ENCODE measurements at regions not wholly inside any gene's neighbourhood (a gene's known extent, or its start where the extent isn't known, plus 50 kb on each side); places are given as distances from the start of the nearest gene placed in this dataset.

DNA sequence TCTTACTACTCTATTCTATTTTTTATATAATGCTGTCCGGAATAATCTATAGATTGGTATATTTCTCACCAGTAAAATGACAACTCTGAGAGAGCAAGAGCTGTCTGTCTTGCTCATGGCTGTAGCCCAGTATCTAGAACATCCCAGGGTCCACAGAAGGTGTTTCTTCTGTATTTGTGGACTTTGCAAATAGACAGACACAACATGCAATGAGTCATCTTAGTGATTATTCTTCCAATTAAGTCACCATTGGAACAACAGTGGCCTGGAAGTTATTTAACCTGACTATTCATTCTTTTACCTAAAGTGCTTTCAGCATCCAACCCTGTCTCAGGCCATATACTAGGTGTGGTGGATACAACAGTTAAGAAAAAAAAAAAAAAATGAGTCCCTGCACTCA lies 179.5 kb downstream of the PPARGC1A start:
- H3K36me3 ChIP-seq (ENCODE audit: insufficient read depth, low read length), result no peaks in the 10 kb centered on the region
- H3K79me2 ChIP-seq (ENCODE audit: insufficient read depth, low read length), result no peaks in the 10 kb centered on the region
- TF ChIP-seq EZH2 (IDR thresholded peaks at IDR 0.05; ENCODE audit: borderline replicate concordance, low read depth, low read length, severe bottlenecking), result no peak
- TF ChIP-seq, protein P1, sequence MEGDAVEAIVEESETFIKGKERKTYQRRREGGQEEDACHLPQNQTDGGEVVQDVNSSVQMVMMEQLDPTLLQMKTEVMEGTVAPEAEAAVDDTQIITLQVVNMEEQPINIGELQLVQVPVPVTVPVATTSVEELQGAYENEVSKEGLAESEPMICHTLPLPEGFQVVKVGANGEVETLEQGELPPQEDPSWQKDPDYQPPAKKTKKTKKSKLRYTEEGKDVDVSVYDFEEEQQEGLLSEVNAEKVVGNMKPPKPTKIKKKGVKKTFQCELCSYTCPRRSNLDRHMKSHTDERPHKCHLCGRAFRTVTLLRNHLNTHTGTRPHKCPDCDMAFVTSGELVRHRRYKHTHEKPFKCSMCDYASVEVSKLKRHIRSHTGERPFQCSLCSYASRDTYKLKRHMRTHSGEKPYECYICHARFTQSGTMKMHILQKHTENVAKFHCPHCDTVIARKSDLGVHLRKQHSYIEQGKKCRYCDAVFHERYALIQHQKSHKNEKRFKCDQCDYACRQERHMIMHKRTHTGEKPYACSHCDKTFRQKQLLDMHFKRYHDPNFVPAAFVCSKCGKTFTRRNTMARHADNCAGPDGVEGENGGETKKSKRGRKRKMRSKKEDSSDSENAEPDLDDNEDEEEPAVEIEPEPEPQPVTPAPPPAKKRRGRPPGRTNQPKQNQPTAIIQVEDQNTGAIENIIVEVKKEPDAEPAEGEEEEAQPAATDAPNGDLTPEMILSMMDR (IDR thresholded peaks at IDR 0.05; ENCODE audit: borderline replicate concordance, extremely low read depth, low read length, poor library complexity, severe bottlenecking), result no peak
- no peak overlapping the region for H3K27ac ChIP-seq (ENCODE audit: low read length)
- H3K4me2 ChIP-seq (ENCODE audit: insufficient read depth, low read length), result no peak overlapping the region
- H3K27me3 ChIP-seq (ENCODE audit: insufficient read depth, low read length, poor library complexity), result no peaks in the 10 kb centered on the region
- H3K4me3 ChIP-seq (ENCODE audit: low read depth in 1 of 2, low read length in 2 of 2), result no peak overlapping the region
- no peaks in the 10 kb centered on the region for H3K4me1 ChIP-seq (ENCODE audit: insufficient read depth, low read length)
- no peak overlapping the region for H2AFZ ChIP-seq (ENCODE audit: low read depth, low read length)
- ATAC-seq (ENCODE audit: insufficient read depth, low read depth) (no peak), DNase-seq (no peak)
- H4K20me1 ChIP-seq (ENCODE audit: insufficient read depth, low read length), result no peaks in the 10 kb centered on the region
- no peak overlapping the region for H3K9ac ChIP-seq (ENCODE audit: low read depth, low read length)
- H3K9me3 ChIP-seq (ENCODE audit: insufficient read depth, low read length, severe bottlenecking), result no peaks in the 10 kb centered on the region

DNA sequence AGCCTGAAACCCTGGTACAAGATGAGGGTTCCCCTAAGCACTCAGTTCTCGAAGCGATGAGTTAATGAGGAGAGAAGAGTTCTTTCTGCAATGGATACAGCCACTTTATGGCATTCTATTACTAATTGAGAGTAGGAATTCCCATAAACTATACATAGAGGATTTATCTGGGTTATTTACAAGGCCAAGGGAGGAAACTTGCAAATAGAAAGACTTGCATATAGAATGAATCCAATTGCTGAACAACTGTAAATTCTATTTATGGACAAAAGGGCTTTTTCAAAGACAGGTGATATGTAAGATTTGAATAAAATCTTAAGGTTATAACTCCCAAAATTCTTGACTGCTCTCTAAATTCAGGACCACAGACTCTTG lies 182.2 kb downstream of the PPARGC1A start:
- Histone ChIP-seq H4K20me1 (ENCODE audit: insufficient read depth, low read length) (no peaks in the 10 kb centered on the region), H3K79me2 (ENCODE audit: insufficient read depth, low read length) (no peaks in the 10 kb centered on the region), H3K4me1 (ENCODE audit: insufficient read depth, low read length) (no peaks in the 10 kb centered on the region), H3K27ac (ENCODE audit: low read length) (no peak overlapping the region), H3K27me3 (ENCODE audit: insufficient read depth, low read length, poor library complexity) (no peaks in the 10 kb centered on the region), H3K36me3 (ENCODE audit: insufficient read depth, low read length) (no peaks in the 10 kb centered on the region), H3K4me3 (ENCODE audit: low read depth in 1 of 2, low read length in 2 of 2) (no peak overlapping the region), H3K9me3 (ENCODE audit: insufficient read depth, low read length, severe bottlenecking) (no peaks in the 10 kb centered on the region), H3K4me2 (ENCODE audit: insufficient read depth, low read length) (no peak overlapping the region), H2AFZ (ENCODE audit: low read depth, low read length) (no peak overlapping the region), H3K9ac (ENCODE audit: low read depth, low read length) (no peak overlapping the region)
- TF ChIP-seq, protein P1 (IDR thresholded peaks at IDR 0.05; ENCODE audit: borderline replicate concordance, extremely low read depth, low read length, poor library complexity, severe bottlenecking), result no peak
- no peak for TF ChIP-seq EZH2 (IDR thresholded peaks at IDR 0.05; ENCODE audit: borderline replicate concordance, low read depth, low read length, severe bottlenecking)
- ATAC-seq (ENCODE audit: insufficient read depth, low read depth) (no peak), DNase-seq (no peak)

DNA sequence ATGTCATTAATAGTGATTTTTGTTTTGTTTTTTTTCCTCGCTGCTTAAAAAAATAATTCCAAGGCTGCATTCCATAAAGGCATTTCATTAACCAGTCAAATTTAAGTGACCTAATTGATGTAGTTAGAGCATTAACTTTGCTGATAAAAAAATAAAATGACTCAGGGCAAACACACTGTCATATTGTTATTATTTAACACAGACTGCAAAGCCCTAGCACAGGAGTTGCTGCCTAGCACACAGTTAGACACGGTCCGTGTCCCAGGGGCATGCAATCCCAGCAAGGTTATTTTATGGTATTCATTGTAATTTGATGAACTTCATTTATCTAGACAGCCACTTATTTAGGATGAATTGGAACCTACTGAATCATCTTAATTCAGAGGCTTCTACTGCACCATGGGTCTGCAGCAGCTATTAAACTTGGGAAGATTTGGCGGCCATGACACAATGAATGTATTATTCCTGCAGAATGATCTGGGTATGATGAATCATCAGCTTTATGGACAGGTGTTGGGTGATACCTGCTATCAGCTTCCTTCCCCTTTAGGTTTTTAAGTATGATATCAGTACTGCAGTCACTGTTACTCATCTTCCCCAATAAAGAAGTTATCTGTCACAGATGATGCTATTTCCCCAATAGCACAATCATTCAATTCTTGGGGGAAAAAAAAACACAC lies 182.7 kb downstream of the PPARGC1A start:
- Histone ChIP-seq H3K27ac (ENCODE audit: low read length) (no peak overlapping the region), H3K36me3 (ENCODE audit: insufficient read depth, low read length) (no peaks in the 10 kb centered on the region), H3K9me3 (ENCODE audit: insufficient read depth, low read length, severe bottlenecking) (no peaks in the 10 kb centered on the region), H3K79me2 (ENCODE audit: insufficient read depth, low read length) (no peaks in the 10 kb centered on the region), H3K9ac (ENCODE audit: low read depth, low read length) (no peak overlapping the region), H2AFZ (ENCODE audit: low read depth, low read length) (no peak overlapping the region), H3K4me1 (ENCODE audit: insufficient read depth, low read length) (no peaks in the 10 kb centered on the region), H4K20me1 (ENCODE audit: insufficient read depth, low read length) (no peaks in the 10 kb centered on the region), H3K4me3 (ENCODE audit: low read depth in 1 of 2, low read length in 2 of 2) (no peak overlapping the region), H3K4me2 (ENCODE audit: insufficient read depth, low read length) (no peak overlapping the region), H3K27me3 (ENCODE audit: insufficient read depth, low read length, poor library complexity) (no peaks in the 10 kb centered on the region)
- TF ChIP-seq, protein P1 (IDR thresholded peaks at IDR 0.05; ENCODE audit: borderline replicate concordance, extremely low read depth, low read length, poor library complexity, severe bottlenecking), result no peak
- TF ChIP-seq EZH2 (IDR thresholded peaks at IDR 0.05; ENCODE audit: borderline replicate concordance, low read depth, low read length, severe bottlenecking), result no peak
- ATAC-seq (ENCODE audit: insufficient read depth, low read depth) (no peak), DNase-seq (no peak)

All from DND-41 (cell line).